H1 (cell line): ENCODE measurements at regions not wholly inside any gene's neighbourhood (a gene's known extent, or its start where the extent isn't known, plus 50 kb on each side); places are given as distances from the start of the nearest gene placed in this dataset.

ENCODE experiments used
- BCL11A ChIP-seq, 2 experiments: IDR thresholded peaks; one replicate each; pipeline ENCODE4 v1.6.1; 2011; ENCODE audit warnings: low read depth in 2 of 2, low read length in 2 of 2, mild to moderate bottlenecking in 2 of 2
- CHD2 ChIP-seq: IDR thresholded peaks from 2 replicates; pipeline ENCODE4 v1.6.1; 2012; ENCODE audit warnings: low read length, improper control_type of control experiment
- KDM5A ChIP-seq: fragments of 200-600 bp; IDR thresholded peaks from 2 replicates; pipeline ENCODE4 v1.7.1; 2012; ENCODE audit warnings: mild to moderate bottlenecking, low read length, inconsistent platforms, mixed read lengths
- TF ChIP-seq, protein P1 (sequence below), 3 experiments: IDR thresholded peaks; 1 replicate in 2 of 3; 2 replicates in 1 of 3; pipeline versions ENCODE4 v1.5.1 to v1.6.1; 2011; ENCODE audit warnings: low read length in 3 of 3, mild to moderate bottlenecking in 3 of 3, inconsistent platforms in 2 of 3, low read depth in 1 of 3, moderate library complexity in 1 of 3; ENCODE audit not compliant: insufficient read depth in 1 of 3; ENCODE audit errors: control extremely low read depth in 1 of 3

DNA sequence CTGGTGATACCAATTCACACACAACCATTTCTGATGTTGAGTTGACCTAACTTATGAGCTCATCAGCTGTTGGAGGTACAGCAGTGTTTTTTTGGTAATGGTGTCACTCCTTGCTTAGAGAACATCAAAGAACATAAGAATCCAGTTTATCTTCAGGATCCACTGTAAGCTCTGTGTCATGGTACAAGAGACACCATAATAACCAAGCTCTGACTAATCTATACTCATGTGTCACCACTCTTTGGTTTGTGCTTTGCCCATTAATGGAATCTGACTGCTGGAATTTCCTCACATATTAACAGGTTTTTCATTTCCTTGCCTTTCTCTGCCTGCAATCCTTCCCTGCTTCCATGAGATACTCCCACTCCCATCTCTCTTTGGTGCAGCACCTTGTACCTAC lies 735.1 kb upstream of the LCORL start:
- TF ChIP-seq KDM5A, result no peak
- TF ChIP-seq, protein P1, sequence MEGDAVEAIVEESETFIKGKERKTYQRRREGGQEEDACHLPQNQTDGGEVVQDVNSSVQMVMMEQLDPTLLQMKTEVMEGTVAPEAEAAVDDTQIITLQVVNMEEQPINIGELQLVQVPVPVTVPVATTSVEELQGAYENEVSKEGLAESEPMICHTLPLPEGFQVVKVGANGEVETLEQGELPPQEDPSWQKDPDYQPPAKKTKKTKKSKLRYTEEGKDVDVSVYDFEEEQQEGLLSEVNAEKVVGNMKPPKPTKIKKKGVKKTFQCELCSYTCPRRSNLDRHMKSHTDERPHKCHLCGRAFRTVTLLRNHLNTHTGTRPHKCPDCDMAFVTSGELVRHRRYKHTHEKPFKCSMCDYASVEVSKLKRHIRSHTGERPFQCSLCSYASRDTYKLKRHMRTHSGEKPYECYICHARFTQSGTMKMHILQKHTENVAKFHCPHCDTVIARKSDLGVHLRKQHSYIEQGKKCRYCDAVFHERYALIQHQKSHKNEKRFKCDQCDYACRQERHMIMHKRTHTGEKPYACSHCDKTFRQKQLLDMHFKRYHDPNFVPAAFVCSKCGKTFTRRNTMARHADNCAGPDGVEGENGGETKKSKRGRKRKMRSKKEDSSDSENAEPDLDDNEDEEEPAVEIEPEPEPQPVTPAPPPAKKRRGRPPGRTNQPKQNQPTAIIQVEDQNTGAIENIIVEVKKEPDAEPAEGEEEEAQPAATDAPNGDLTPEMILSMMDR (IDR thresholded peaks at IDR 0.05; ENCODE audit: control extremely low read depth in 1 of 3, insufficient read depth in 1 of 3, low read depth in 1 of 3, low read length in 3 of 3), result no peak
- TF ChIP-seq CHD2, result no peak
- TF ChIP-seq BCL11A (IDR thresholded peaks at IDR 0.05; ENCODE audit: low read depth in 2 of 2, low read length in 2 of 2), result no peak
